GM23248 (cell line): ENCODE measurements at regions not wholly inside any gene's neighbourhood (a gene's known extent, or its start where the extent isn't known, plus 50 kb on each side); places are given as distances from the start of the nearest gene placed in this dataset.

Experiments
- DNase-seq: peaks from one replicate; pipeline ENCODE4 v3.0.0-alpha.2; 2015
- H2AFZ ChIP-seq: fragments of 200-600 bp; sonication (generic); 2 replicates; pipeline ENCODE4 v1.6.1; 2016; ENCODE audit warnings: antibody characterized with exemption
- H3F3A ChIP-seq: fragments of 200-600 bp; sonication (generic); 2 replicates; pipeline ENCODE4 v1.6.1; 2016; ENCODE audit warnings: mild to moderate bottlenecking, antibody characterized with exemption, mixed run types; ENCODE audit not compliant: insufficient read depth
- H3K27ac ChIP-seq: fragments of 200-600 bp; sonication (generic); 2 replicates; pipeline ENCODE4 v1.5.1; 2016; ENCODE audit warnings: mild to moderate bottlenecking
- H3K27me3 ChIP-seq: fragments of 200-600 bp; sonication (generic); replicated peaks from 2 replicates; pipeline ENCODE4 v1.6.1; 2016; ENCODE audit warnings: mild to moderate bottlenecking; ENCODE audit not compliant: insufficient read depth
- H3K36me3 ChIP-seq: fragments of 200-600 bp; sonication (generic); 2 replicates; pipeline ENCODE4 v1.6.1; 2016; ENCODE audit warnings: low read depth, mild to moderate bottlenecking
- H3K4me1 ChIP-seq: fragments of 200-600 bp; sonication (generic); 2 replicates; pipeline ENCODE4 v1.6.1; 2016; ENCODE audit warnings: mild to moderate bottlenecking; ENCODE audit not compliant: insufficient read depth
- H3K4me2 ChIP-seq: fragments of 200-600 bp; sonication (generic); one replicate; pipeline ENCODE4 v1.6.1; 2016; ENCODE audit warnings: mild to moderate bottlenecking; ENCODE audit not compliant: unreplicated experiment
- H3K4me3 ChIP-seq: fragments of 200-600 bp; sonication (generic); 2 replicates; pipeline ENCODE4 v1.5.1; 2016; ENCODE audit warnings: mild to moderate bottlenecking
- H3K79me2 ChIP-seq: fragments of 200-600 bp; sonication (generic); 2 replicates; pipeline ENCODE4 v1.6.1; 2016; ENCODE audit warnings: mild to moderate bottlenecking; ENCODE audit not compliant: insufficient read depth
- H3K9ac ChIP-seq: fragments of 200-600 bp; sonication (generic); 2 replicates; pipeline ENCODE4 v1.6.1; 2016; ENCODE audit warnings: mild to moderate bottlenecking
- H3K9me2 ChIP-seq: fragments of 200-600 bp; sonication (generic); 2 replicates; pipeline ENCODE4 v1.6.1; 2016; ENCODE audit warnings: mixed run types, mild to moderate bottlenecking, moderate library complexity; ENCODE audit not compliant: insufficient read depth
- H3K9me3 ChIP-seq: fragments of 200-600 bp; sonication (generic); one replicate; pipeline ENCODE4 v1.6.1; 2017; ENCODE audit warnings: low read depth
- H4K20me1 ChIP-seq: fragments of 200-600 bp; sonication (generic); 2 replicates; pipeline ENCODE4 v1.6.0; 2016; ENCODE audit not compliant: insufficient read depth
- EZH2 ChIP-seq: fragments of 200-600 bp; sonication (generic); IDR thresholded peaks from 2 replicates; pipeline ENCODE4 v1.6.1; 2018; ENCODE audit warnings: antibody characterized with exemption, mild to moderate bottlenecking; ENCODE audit not compliant: insufficient read depth, poor library complexity, severe bottlenecking
- EZH2phosphoT487 ChIP-seq: fragments of 200-600 bp; sonication (generic); IDR thresholded peaks from 2 replicates; pipeline ENCODE4 v1.6.1; 2018; ENCODE audit warnings: antibody characterized with exemption, moderate library complexity, mild to moderate bottlenecking, low read depth; ENCODE audit not compliant: insufficient read depth
- WGBS, 2 experiments: methylation state at CpG; one replicate each; pipeline ENCODE4 v1.1.6; 2015 to 2017; ENCODE audit warnings: low lambda C conversion rate in 2 of 2, low coverage in 1 of 2; ENCODE audit errors: missing lambda C conversion rate in 2 of 2; 5-methylcytosine and 5-hydroxymethylcytosine counted together
- in situ Hi-C: fragments of 300-500 bp; cut with MboI; formaldehyde crosslinking; loops from 2 replicates; pipeline ENCODE4 v1.15.0; 2020

DNA sequence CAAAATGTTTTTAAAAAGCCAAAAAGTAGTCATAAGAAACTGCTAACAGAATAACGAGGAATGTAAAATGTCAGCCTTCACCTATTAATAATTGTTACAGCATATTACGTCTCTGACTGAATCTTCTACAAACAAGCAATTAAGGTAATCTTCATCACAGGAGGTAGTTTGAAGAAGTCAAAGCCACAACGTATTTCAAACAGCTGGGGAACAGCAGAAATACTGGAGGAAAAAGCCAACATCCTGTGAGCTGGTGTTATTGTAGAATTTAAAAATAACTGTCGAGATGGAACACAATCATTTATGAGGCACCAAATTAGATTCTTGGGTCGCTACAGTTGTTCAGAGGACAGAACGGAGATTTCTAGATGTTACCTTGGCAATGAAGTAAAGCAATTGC, 450.5 kb downstream of the AGTPBP1 start:
- Histone ChIP-seq H2AFZ (no peak overlapping the region), H3F3A (no peaks in the 10 kb centered on the region), H3K9ac (no peak overlapping the region), H3K36me3 (no peaks in the 10 kb centered on the region), H3K4me1 (no peaks in the 10 kb centered on the region), H3K27ac (no peak overlapping the region), H3K9me2 (no peaks in the 10 kb centered on the region), H3K27me3 (peaks cover 4% of the 10 kb centered on the region), H3K79me2 (no peaks in the 10 kb centered on the region), H4K20me1 (no peaks in the 10 kb centered on the region), H3K4me2 (no peak overlapping the region), H3K9me3 (no peaks in the 10 kb centered on the region), H3K4me3 (no peak overlapping the region)
- no peak for DNase-seq
- WGBS, 2 experiments = 35 to 37% methylated on average over 6 of the region's 6 CpGs
- no peak for TF ChIP-seq EZH2
- in situ Hi-C loops = no loop called here

DNA sequence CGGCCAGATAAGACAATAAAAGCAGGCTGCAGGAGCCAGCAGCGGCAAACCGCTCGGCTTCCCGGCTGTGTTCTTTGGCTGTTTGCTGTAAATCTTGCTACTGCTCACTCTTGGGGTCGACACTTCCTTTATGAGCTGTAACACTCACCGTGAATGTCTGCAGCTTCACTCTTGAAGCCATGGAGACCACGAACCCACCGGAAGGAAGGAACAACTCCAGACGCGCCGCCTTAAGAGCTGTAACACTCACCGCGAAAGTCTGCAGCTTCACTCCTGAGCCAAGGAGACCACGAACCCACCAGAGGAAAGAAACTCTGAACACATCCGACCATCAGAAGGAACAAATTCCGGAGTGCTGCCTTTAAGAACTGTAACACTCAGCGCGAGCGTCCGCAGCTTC, 451.7 kb downstream of the AGTPBP1 start:
- TF ChIP-seq EZH2phosphoT487 = no peak
- no peak for TF ChIP-seq EZH2
- H3K9me3 ChIP-seq = no peaks in the 10 kb centered on the region
- H3K4me1 ChIP-seq = no peaks in the 10 kb centered on the region
- no peaks in the 10 kb centered on the region for H3K9me2 ChIP-seq
- no peak overlapping the region for H3K9ac ChIP-seq
- H3K79me2 ChIP-seq = no peaks in the 10 kb centered on the region
- no peak overlapping the region for H3K4me2 ChIP-seq
- DNase-seq = no peak
- 28 to 36% methylated on average over 16 to 18 of the region's 21 CpGs for WGBS, 2 experiments
- no peaks in the 10 kb centered on the region for H3K36me3 ChIP-seq
- in situ Hi-C loops = no loop called here
- no peak overlapping the region for H2AFZ ChIP-seq
- no peaks in the 10 kb centered on the region for H4K20me1 ChIP-seq
- peaks cover 4% of the 10 kb centered on the region for H3K27me3 ChIP-seq
- H3K4me3 ChIP-seq = no peak overlapping the region
- H3K27ac ChIP-seq = no peak overlapping the region
- H3F3A ChIP-seq = no peaks in the 10 kb centered on the region

DNA sequence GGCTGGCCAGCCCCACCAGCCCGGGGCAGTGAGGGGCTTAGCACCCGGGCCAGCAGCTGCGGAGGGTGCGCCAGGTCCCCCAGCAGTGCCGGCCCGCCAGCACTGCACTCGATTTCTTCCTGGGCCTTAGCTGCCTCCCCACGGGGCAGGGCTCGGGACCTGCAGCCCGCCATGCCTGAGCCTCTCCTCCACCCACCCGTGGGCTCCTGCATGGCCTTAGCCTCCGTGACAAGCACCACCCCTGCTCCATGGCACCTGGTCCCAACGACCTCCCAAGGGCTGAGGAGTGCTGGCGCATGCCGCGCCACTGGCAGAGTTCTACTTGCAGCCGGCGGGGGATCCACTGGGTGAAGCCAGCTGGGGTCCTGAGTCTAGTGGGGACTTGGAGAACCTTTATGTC, 452.6 kb downstream of the AGTPBP1 start:
- no peak for TF ChIP-seq EZH2
- no peak for TF ChIP-seq EZH2phosphoT487
- no peaks in the 10 kb centered on the region for H3K9me2 ChIP-seq

DNA sequence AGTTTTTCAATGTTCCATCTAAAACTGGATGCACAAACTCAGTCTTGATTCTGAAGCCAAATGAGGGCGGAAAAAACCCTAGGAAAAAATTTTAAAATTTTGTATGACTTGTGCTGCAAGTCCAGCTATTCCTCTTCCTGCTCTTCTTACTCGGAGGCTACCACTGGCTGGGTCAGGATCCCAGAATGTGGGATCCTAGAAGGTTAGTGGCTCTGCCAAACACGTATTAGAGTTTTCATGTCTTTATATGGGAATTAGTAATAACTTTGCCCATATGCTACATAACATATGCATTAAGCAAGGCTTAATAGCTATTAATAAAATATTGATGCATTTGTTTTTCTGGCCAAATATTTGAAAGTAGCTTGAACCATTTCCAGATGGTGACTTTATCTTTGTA, 458.3 kb downstream of the AGTPBP1 start:
- Histone ChIP-seq H3F3A (no peaks in the 10 kb centered on the region), H4K20me1 (no peaks in the 10 kb centered on the region), H3K36me3 (no peaks in the 10 kb centered on the region), H3K27ac (no peak overlapping the region), H3K9me2 (no peaks in the 10 kb centered on the region), H3K27me3 (no peaks in the 10 kb centered on the region), H3K79me2 (no peaks in the 10 kb centered on the region), H3K4me3 (no peak overlapping the region), H3K9ac (no peak overlapping the region), H3K9me3 (no peaks in the 10 kb centered on the region), H3K4me2 (no peak overlapping the region), H3K4me1 (no peaks in the 10 kb centered on the region), H2AFZ (no peak overlapping the region)
- DNase-seq = no peak
- TF ChIP-seq EZH2phosphoT487 (no peak), EZH2 (no peak)
- in situ Hi-C loops = no loop called here
- WGBS, 2 experiments = 4 to 13% methylated on average over 3 of the region's 3 CpGs

More for the DNA sequence above, 452.6 kb downstream of the AGTPBP1 start:
- Histone ChIP-seq H4K20me1 (no peaks in the 10 kb centered on the region), H3K9ac (no peak overlapping the region), H3K4me2 (no peak overlapping the region), H3K36me3 (no peaks in the 10 kb centered on the region), H2AFZ (no peak overlapping the region), H3K79me2 (no peaks in the 10 kb centered on the region), H3K4me3 (no peak overlapping the region), H3K9me3 (no peaks in the 10 kb centered on the region), H3K27ac (no peak overlapping the region), H3K27me3 (peaks cover 4% of the 10 kb centered on the region), H3K4me1 (no peaks in the 10 kb centered on the region), H3F3A (no peaks in the 10 kb centered on the region)
- in situ Hi-C loops = no loop called here
- no peak for DNase-seq
- 73 to 80% methylated on average over 14 to 18 of the region's 18 CpGs for WGBS, 2 experiments

DNA sequence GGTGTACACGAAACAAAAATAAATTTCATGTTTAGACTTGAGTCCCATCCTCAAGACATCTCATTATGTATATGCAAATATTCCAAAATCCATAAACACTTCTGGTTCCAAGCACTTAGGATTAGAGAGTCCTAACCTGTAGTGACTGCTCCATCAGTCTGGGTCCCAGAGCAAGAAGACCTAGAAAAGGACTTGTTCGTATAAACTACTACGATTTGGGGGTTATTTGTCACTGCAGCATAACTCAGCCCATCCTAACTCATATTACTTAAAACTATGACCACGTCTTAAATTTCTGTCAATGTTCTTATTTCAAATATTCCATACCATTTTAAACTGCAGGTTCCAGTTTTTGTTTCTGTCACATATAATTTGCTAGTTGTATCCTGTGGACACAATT, 463.0 kb downstream of the AGTPBP1 start:
- no peaks in the 10 kb centered on the region for H3F3A ChIP-seq
- 20 to 25% methylated on average over 4 of the region's 4 CpGs for WGBS, 2 experiments
- no peak overlapping the region for H3K4me3 ChIP-seq
- no peaks in the 10 kb centered on the region for H3K4me1 ChIP-seq
- H3K27me3 ChIP-seq = no peaks in the 10 kb centered on the region
- no peak overlapping the region for H2AFZ ChIP-seq
- no peak overlapping the region for H3K4me2 ChIP-seq
- no peaks in the 10 kb centered on the region for H4K20me1 ChIP-seq
- no peak overlapping the region for H3K9ac ChIP-seq
- no peaks in the 10 kb centered on the region for H3K9me2 ChIP-seq
- TF ChIP-seq EZH2phosphoT487 (no peak), EZH2 (no peak)
- H3K27ac ChIP-seq = no peak overlapping the region
- no peaks in the 10 kb centered on the region for H3K36me3 ChIP-seq
- no peaks in the 10 kb centered on the region for H3K9me3 ChIP-seq
- H3K79me2 ChIP-seq = no peaks in the 10 kb centered on the region
- in situ Hi-C loops = no loop called here
- no peak for DNase-seq
